Spleen (tissue), 7 donors: ENCODE measurements at regions not wholly inside any gene's neighbourhood (a gene's known extent, or its start where the extent isn't known, plus 50 kb on each side); places are given as distances from the start of the nearest gene placed in this dataset.

Source experiments
- POLR2AphosphoS5 ChIP-seq, 3 donors: sonication (generic); formaldehyde crosslinking; IDR thresholded peaks; one replicate each; pipeline ENCODE4 v1.5.1; 2017; ENCODE audit warnings: antibody characterized with exemption in 3 of 3
- TF ChIP-seq, protein P1 (sequence below), 11 experiments: fragments of 200-600 bp in 7 of 11; fragments of 450-650 bp in 4 of 11; sonication (generic) in 4 of 11; IDR thresholded peaks in 8 of 11; conservative IDR thresholded peaks in 3 of 11; 1 replicate in 7 of 11; 2 replicates in 4 of 11; pipeline versions ENCODE4 v1.4.0 to v1.8.0; 2016 to 2021; ENCODE audit warnings: antibody characterized with exemption in 11 of 11, inconsistent platforms in 4 of 11, mild to moderate bottlenecking in 1 of 11
- donor health status: DM: no; HTN: no; CAD: no; lungs with moderate emphysema.
- donor health status: DM: no; HTN: no; CAD: no.
- donor health status: DM: no; HTN: no; CAD: no.

DNA sequence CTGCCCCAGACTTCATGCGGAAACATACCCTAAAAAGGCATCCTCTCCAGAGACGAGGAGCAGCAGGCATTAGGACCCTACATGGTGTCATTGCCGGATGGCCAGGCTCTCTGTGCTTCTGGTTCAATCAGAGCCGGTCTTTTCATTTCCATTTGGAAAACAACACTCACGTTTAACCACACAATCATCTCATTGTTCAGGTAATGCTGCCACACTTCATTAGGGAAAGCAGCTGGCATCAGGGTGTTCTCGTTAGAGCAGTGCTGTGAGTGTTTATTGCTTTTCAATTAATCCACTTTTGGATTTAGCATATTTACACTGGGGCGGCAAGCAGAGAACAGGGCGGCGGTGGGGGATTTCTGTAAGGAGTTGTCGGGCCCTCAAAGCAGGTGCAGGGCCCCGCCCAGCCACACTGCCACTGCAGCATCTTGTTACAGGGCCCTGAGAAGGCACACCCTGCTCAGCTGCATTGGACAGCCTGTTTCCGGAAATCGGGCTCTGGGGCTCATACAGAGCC lies 338.6 kb downstream of the SHANK2 start:
- TF ChIP-seq, protein P1, sequence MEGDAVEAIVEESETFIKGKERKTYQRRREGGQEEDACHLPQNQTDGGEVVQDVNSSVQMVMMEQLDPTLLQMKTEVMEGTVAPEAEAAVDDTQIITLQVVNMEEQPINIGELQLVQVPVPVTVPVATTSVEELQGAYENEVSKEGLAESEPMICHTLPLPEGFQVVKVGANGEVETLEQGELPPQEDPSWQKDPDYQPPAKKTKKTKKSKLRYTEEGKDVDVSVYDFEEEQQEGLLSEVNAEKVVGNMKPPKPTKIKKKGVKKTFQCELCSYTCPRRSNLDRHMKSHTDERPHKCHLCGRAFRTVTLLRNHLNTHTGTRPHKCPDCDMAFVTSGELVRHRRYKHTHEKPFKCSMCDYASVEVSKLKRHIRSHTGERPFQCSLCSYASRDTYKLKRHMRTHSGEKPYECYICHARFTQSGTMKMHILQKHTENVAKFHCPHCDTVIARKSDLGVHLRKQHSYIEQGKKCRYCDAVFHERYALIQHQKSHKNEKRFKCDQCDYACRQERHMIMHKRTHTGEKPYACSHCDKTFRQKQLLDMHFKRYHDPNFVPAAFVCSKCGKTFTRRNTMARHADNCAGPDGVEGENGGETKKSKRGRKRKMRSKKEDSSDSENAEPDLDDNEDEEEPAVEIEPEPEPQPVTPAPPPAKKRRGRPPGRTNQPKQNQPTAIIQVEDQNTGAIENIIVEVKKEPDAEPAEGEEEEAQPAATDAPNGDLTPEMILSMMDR (IDR thresholded peaks at IDR 0.05 in 8 of 11, conservative IDR thresholded peaks at IDR 0.05 in 3 of 11): no peak
- TF ChIP-seq POLR2AphosphoS5 (IDR thresholded peaks at IDR 0.05): no peak
